GM18861 (cell line): ENCODE measurements at regions not wholly inside any gene's neighbourhood (a gene's known extent, or its start where the extent isn't known, plus 50 kb on each side); places are given as distances from the start of the nearest gene placed in this dataset.

Experiments used
- ATAC-seq: cut with Tn5 transposase; IDR thresholded peaks from one replicate; pipeline ENCODE4 v1.9.1; 2021; ENCODE audit not compliant: unreplicated experiment

- no peak for ATAC-seq
Observed at GRCh38 chr4:138301536-138301935, 59.4 kb upstream of the SLC7A11 start.

DNA sequence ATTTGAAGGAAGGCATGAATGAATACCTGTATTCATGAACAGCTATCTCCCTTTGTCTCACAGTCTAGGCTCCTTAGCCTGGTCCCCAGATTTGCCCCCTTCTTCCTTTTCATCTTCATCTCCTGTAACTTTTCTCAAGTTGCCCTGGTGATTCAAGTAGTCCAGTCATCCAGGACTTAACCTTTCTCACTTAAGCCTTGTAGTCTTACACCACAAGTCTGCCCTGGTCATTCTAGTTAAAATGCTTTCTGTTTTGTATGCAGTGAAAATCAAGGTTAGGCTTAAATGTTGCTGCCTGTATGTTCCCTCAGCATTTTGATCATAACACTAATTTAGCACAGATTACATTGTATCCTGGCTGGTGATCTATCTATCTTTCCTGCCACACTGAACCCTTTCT, 58.5 kb upstream of the SLC7A11 start:
- no peak for ATAC-seq

DNA sequence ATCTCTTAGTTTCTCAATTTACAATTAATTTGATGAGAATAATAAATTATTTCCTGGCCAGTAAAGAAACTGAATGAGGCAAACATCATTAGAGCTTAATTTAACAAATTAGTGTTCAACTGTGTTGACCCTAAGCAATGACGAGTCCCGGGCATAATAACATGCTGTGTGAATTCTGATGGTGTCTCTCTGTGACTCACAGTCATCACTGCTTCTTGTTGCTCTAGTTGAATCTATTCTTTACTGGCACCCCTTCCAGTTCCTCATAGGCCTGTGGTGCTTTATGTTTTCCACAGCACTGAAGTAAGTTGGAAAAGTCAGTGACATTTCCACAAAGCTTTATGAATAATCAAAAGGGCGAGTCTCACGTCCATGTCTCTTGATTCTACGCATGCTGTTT, 57.7 kb upstream of the SLC7A11 start:
- ATAC-seq: no peak

DNA sequence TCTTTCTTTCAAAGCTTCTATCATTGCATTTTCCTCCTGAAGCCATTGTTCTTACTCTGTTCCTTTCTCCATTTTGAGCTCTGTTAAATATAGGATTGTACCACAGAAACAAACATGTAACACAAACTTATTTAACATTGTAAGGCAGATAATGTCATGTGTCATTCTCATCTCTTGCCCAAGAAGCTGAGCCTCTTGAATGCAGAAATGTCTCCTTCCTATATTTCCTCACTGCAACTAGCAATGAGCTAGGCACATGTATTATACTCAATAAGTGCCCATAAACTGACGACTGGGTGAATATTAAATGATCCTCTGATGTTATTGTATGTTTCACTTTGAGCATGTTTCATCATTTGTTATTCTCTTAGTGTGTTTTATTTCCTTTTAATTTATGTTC, 56.7 kb upstream of the SLC7A11 start:
- no peak for ATAC-seq

- no peak for ATAC-seq
Observed at GRCh38 chr4:138298431-138298830, 56.3 kb upstream of the SLC7A11 start.

GRCh38 chr4:138297743-138298405, 55.7 kb upstream of the SLC7A11 start:
- ATAC-seq: no peak

- no peak for ATAC-seq
Observed at GRCh38 chr4:138292321-138292720, 50.2 kb upstream of the SLC7A11 start.
